Stimulated activated naive CD8-positive, alpha-beta T cell treated with anti-CD3 and anti-CD28 coated beads, Interleukin-15, Interleukin-2, amounts not matched to agents 100 U/mL and 50 U/mL, for 24 hours (primary cell): ENCODE measurements at regions not wholly inside any gene's neighbourhood (a gene's known extent, or its start where the extent isn't known, plus 50 kb on each side); places are given as distances from the start of the nearest gene placed in this dataset.
A peak's percentile ranks its signal among the peaks of the same experiment; 100 is the strongest.

ENCODE experiments used
- ATAC-seq: fragments of 150-1000 bp; cut with Tn5 transposase; one replicate; pipeline ENCODE4 v1.10.0; 2021
- DNase-seq: peaks from one replicate; pipeline ENCODE4 v3.0.0; 2021

- ATAC-seq (no peak), DNase-seq (no peak)
Measured at GRCh38 chr15:31456354-31457060, 129.9 kb downstream of the KLF13 start.

- no peak for DNase-seq
Measured at GRCh38 chr15:31457161-31457560, 130.5 kb downstream of the KLF13 start.

GRCh38 chr15:31457631-31458526 is 131.2 kb downstream of the KLF13 start:
- no peak for DNase-seq

More at GRCh38 chr15:31457161-31457560, 130.5 kb downstream of the KLF13 start:
- no peak for ATAC-seq

GRCh38 chr15:31458596-31459399 is 132.2 kb downstream of the KLF13 start:
- ATAC-seq: peak; percentile 96
- peak; percentile 63 for DNase-seq

More at GRCh38 chr15:31457631-31458526, 131.2 kb downstream of the KLF13 start:
- no peak for ATAC-seq

GRCh38 chr15:31459400-31459748 is 132.7 kb downstream of the KLF13 start:
- DNase-seq: no peak
- no peak for ATAC-seq

GRCh38 chr15:31461375-31461774 is 134.7 kb downstream of the KLF13 start:
- DNase-seq: no peak
- no peak for ATAC-seq

GRCh38 chr15:31461911-31462480 is 135.4 kb downstream of the KLF13 start:
- DNase-seq (no peak), ATAC-seq (no peak)

- ATAC-seq (no peak), DNase-seq (no peak)
Measured at GRCh38 chr15:31463521-31464102, 137.0 kb downstream of the KLF13 start.

GRCh38 chr15:31464216-31465082 is 137.8 kb downstream of the KLF13 start:
- no peak for ATAC-seq
- DNase-seq: no peak

GRCh38 chr15:31465083-31465955 is 138.7 kb downstream of the KLF13 start:
- ATAC-seq: peak; percentile 12
- DNase-seq: no peak

- DNase-seq (no peak), ATAC-seq (no peak)
Measured at GRCh38 chr15:31467361-31467760, 140.7 kb downstream of the KLF13 start.

GRCh38 chr15:31468911-31469785 is 142.5 kb downstream of the KLF13 start:
- ATAC-seq (no peak), DNase-seq (no peak)

GRCh38 chr15:31469786-31470525 is 143.3 kb downstream of the KLF13 start:
- ATAC-seq (no peak), DNase-seq (no peak)

GRCh38 chr15:31470756-31471155 is 144.1 kb downstream of the KLF13 start:
- DNase-seq (no peak), ATAC-seq (no peak)

- no peak for DNase-seq
Measured at GRCh38 chr15:31471731-31472430, 145.2 kb downstream of the KLF13 start.

GRCh38 chr15:31472636-31473384 is 146.2 kb downstream of the KLF13 start:
- DNase-seq (peak; percentile 59), ATAC-seq (peak; percentile 81)

More at GRCh38 chr15:31471731-31472430, 145.2 kb downstream of the KLF13 start:
- no peak for ATAC-seq
